Lung (tissue), 11 donors: ENCODE measurements at regions not wholly inside any gene's neighbourhood (a gene's known extent, or its start where the extent isn't known, plus 50 kb on each side); places are given as distances from the start of the nearest gene placed in this dataset.
"Not testable (repeated sequence)": the region's sequence is repeated elsewhere in the genome, so short reads cannot be mapped to it uniquely, and the experiment has no call there.

Experiments used
- ATAC-seq: fragments of 200-7000 bp; cut with Tn5 transposase; one replicate; pipeline ENCODE4 v1.9.1; 2020; ENCODE audit warnings: moderate number of reproducible peaks; ENCODE audit not compliant: insufficient read depth, low FRiP score
- DNase-seq, 3 donors: peaks; one replicate each; pipeline ENCODE4 v3.0.0-alpha.2; 2013 to 2017
- H3K27ac ChIP-seq, 2 donors: one replicate each; pipeline ENCODE4 v1.5.1; 2013; ENCODE audit warnings: mild to moderate bottlenecking in 2 of 2, moderate library complexity in 2 of 2, control low read depth in 1 of 2, inconsistent platforms in 1 of 2, low read depth in 1 of 2, low read length in 1 of 2
- H3K27me3 ChIP-seq, 3 donors: one replicate each; pipeline ENCODE4 v1.5.1; 2013; ENCODE audit warnings: low read length in 2 of 3; ENCODE audit not compliant: control insufficient read depth in 3 of 3, insufficient read depth in 3 of 3
- H3K36me3 ChIP-seq, 4 donors: one replicate each; pipeline ENCODE4 v1.5.1; 2013; ENCODE audit warnings: low read length in 4 of 4, mild to moderate bottlenecking in 1 of 4, moderate library complexity in 1 of 4; ENCODE audit not compliant: control insufficient read depth in 4 of 4, insufficient read depth in 4 of 4
- H3K4me1 ChIP-seq, 5 donors: one replicate each; pipeline ENCODE4 v1.5.1; 2013; ENCODE audit warnings: low read length in 5 of 5, mild to moderate bottlenecking in 2 of 5, moderate library complexity in 1 of 5; ENCODE audit not compliant: control insufficient read depth in 5 of 5, insufficient read depth in 5 of 5
- H3K4me3 ChIP-seq: one replicate; pipeline ENCODE4 v1.5.1; 2013; ENCODE audit warnings: mild to moderate bottlenecking, control low read depth, moderate library complexity
- H3K9ac ChIP-seq, 2 donors: one replicate each; pipeline ENCODE4 v1.5.1; 2013; ENCODE audit warnings: low read length in 2 of 2, control low read depth in 1 of 2; ENCODE audit not compliant: insufficient read depth in 1 of 2
- H3K9me3 ChIP-seq, 4 donors: one replicate each; pipeline ENCODE4 v1.5.1; 2013; ENCODE audit warnings: low read length in 3 of 4, mild to moderate bottlenecking in 1 of 4, moderate library complexity in 1 of 4; ENCODE audit not compliant: control insufficient read depth in 4 of 4, insufficient read depth in 3 of 4
- CTCF ChIP-seq: IDR thresholded peaks from 2 replicates; pipeline ENCODE4 v1.5.1; 2012; ENCODE audit warnings: mild to moderate bottlenecking; ENCODE audit errors: control extremely low read depth, extremely low read depth
- WGBS, 2 donors: extraction: QIAGEN DNeasy Blood & Tissue Kit; methylation state at CpG; one replicate each; pipeline ENCODE4 v1.1.7; 2013; 5-methylcytosine and 5-hydroxymethylcytosine counted together
- donor health status: control.
- donor health status: control.
- donor health status: Bipolar disorder and iron deficiency.
- donor health status: healthy.
- donor health status: DM: yes; HTN: yes; CAD: no.

GRCh38 chrX:40237731-40238178 lies 140.0 kb upstream of the BCOR start:
- DNase-seq, result no peak
- H3K9ac ChIP-seq, result no peak overlapping the region
- no peak for TF ChIP-seq CTCF
- H3K27ac ChIP-seq, result no peak overlapping the region
- no peaks in the 10 kb centered on the region for H3K4me1 ChIP-seq
- no peaks in the 10 kb centered on the region for H3K27me3 ChIP-seq
- peaks cover 0 to 11% (median 1%) of the 10 kb centered on the region in 4 donors for H3K9me3 ChIP-seq
- no peak for ATAC-seq
- WGBS, 2 donors, result 24 to 55% methylated on average over 12 to 14 of the region's 14 CpGs
- no peaks in the 10 kb centered on the region for H3K36me3 ChIP-seq
- no peak overlapping the region for H3K4me3 ChIP-seq

GRCh38 chrX:40230646-40231045 lies 132.9 kb upstream of the BCOR start:
- DNase-seq (no peak), ATAC-seq (no peak)
- no peak for TF ChIP-seq CTCF
- Histone ChIP-seq H3K36me3 (no peaks in the 10 kb centered on the region), H3K4me1 (no peaks in the 10 kb centered on the region), H3K27me3 (no peaks in the 10 kb centered on the region), H3K4me3 (no peak overlapping the region), H3K9ac (no peak overlapping the region), H3K9me3 (no peaks in the 10 kb centered on the region), H3K27ac (no peak overlapping the region)
- WGBS, 2 donors, result 92 to 95% methylated on average over 2 of the region's 2 CpGs

GRCh38 chrX:40227125-40227524 lies 129.4 kb upstream of the BCOR start:
- Histone ChIP-seq H3K27ac (no peak overlapping the region), H3K9me3 (peaks cover 0 to 7% (median 0%) of the 10 kb centered on the region in 4 donors), H3K9ac (no peak overlapping the region), H3K36me3 (no peaks in the 10 kb centered on the region), H3K27me3 (no peaks in the 10 kb centered on the region), H3K4me1 (no peaks in the 10 kb centered on the region), H3K4me3 (no peak overlapping the region)
- DNase-seq (no peak), ATAC-seq (no peak)
- TF ChIP-seq CTCF, result no peak
- WGBS, 2 donors, result 74 to 87% methylated on average over 5 of the region's 5 CpGs

GRCh38 chrX:40224658-40225057 lies 126.9 kb upstream of the BCOR start:
- Histone ChIP-seq H3K27me3 (no peaks in the 10 kb centered on the region), H3K4me3 (no peak overlapping the region), H3K36me3 (no peaks in the 10 kb centered on the region), H3K4me1 (no peaks in the 10 kb centered on the region), H3K9me3 (peaks cover 0 to 20% (median 3%) of the 10 kb centered on the region in 4 donors), H3K9ac (no peak overlapping the region), H3K27ac (no peak overlapping the region)
- 58 to 83% methylated on average over 2 of the region's 2 CpGs for WGBS, 2 donors
- TF ChIP-seq CTCF, result no peak
- ATAC-seq (no peak), DNase-seq (peak in 1 of 3 donors; percentile 18)

GRCh38 chrX:40222612-40223011 lies 124.9 kb upstream of the BCOR start:
- H3K27me3 ChIP-seq, H3K36me3 ChIP-seq, DNase-seq, ATAC-seq, H3K9ac ChIP-seq, H3K4me3 ChIP-seq, H3K4me1 ChIP-seq, H3K27ac ChIP-seq: not testable (repeated sequence)
- H3K9me3 ChIP-seq, result peaks cover 0 to 23% (median 3%) of the 10 kb centered on the region in 4 donors
